Tongue (tissue), 1 donor: ENCODE measurements at regions not wholly inside any gene's neighbourhood (a gene's known extent, or its start where the extent isn't known, plus 50 kb on each side); places are given as distances from the start of the nearest gene placed in this dataset.

Experiments used
- DNase-seq: peaks from one replicate; pipeline ENCODE4 v3.0.0-alpha.2; 2015

- DNase-seq, result no peak
These were observed 94.4 kb downstream of the NCR2 start for GRCh38 chr6:41429506-41430504.

- DNase-seq, result no peak
These were observed 95.5 kb downstream of the NCR2 start for GRCh38 chr6:41430875-41431274.

- no peak for DNase-seq
These were observed 96.9 kb downstream of the NCR2 start for GRCh38 chr6:41432280-41432679.

- no peak for DNase-seq
These were observed 99.5 kb downstream of the NCR2 start for GRCh38 chr6:41434803-41435481.

- DNase-seq, result no peak
These were observed 102.2 kb downstream of the NCR2 start for GRCh38 chr6:41437604-41438003.

GRCh38 chr6:41438746-41439145 is 103.3 kb downstream of the NCR2 start:
- no peak for DNase-seq

- DNase-seq, result no peak
These were observed 104.4 kb downstream of the NCR2 start for GRCh38 chr6:41439524-41440418.

GRCh38 chr6:41440958-41441357 is 105.2 kb upstream of the FOXP4 start:
- DNase-seq, result no peak

- no peak for DNase-seq
These were observed 104.4 kb upstream of the FOXP4 start for GRCh38 chr6:41441598-41442351.

- no peak for DNase-seq
These were observed 103.9 kb upstream of the FOXP4 start for GRCh38 chr6:41442352-41442672.

GRCh38 chr6:41442800-41443501 is 103.2 kb upstream of the FOXP4 start:
- peak; percentile 92 for DNase-seq

GRCh38 chr6:41443616-41444525 is 102.3 kb upstream of the FOXP4 start:
- peak; percentile 76 for DNase-seq

- peak; percentile 60 for DNase-seq
These were observed 100.9 kb upstream of the FOXP4 start for GRCh38 chr6:41445261-41445660.

GRCh38 chr6:41446132-41446531 is 100.0 kb upstream of the FOXP4 start:
- DNase-seq, result no peak

GRCh38 chr6:41446907-41447545 is 99.2 kb upstream of the FOXP4 start:
- no peak for DNase-seq

- no peak for DNase-seq
These were observed 97.9 kb upstream of the FOXP4 start for GRCh38 chr6:41448256-41448655.

- DNase-seq, result peak; percentile 80
These were observed 96.6 kb upstream of the FOXP4 start for GRCh38 chr6:41449399-41450245.

- no peak for DNase-seq
These were observed 95.6 kb upstream of the FOXP4 start for GRCh38 chr6:41450581-41450980.

- no peak for DNase-seq
These were observed 95.1 kb upstream of the FOXP4 start for GRCh38 chr6:41451039-41451438.
